NCI-H128 (cell line): ENCODE measurements at regions not wholly inside any gene's neighbourhood (a gene's known extent, or its start where the extent isn't known, plus 50 kb on each side); places are given as distances from the start of the nearest gene placed in this dataset.
"Not testable (repeated sequence)": the region's sequence is repeated elsewhere in the genome, so short reads cannot be mapped to it uniquely, and the experiment has no call there.

Experiments
- DNase-seq: peaks from one replicate; lab custom pipeline; 2025; ENCODE audit not compliant: unreplicated experiment; lab: John Stamatoyannopoulos, UW

GRCh38 chr5:91978221-91978882 is 595.2 kb upstream of the ARRDC3 start:
- DNase-seq: no peak

GRCh38 chr5:91977579-91977978 is 594.5 kb upstream of the ARRDC3 start:
- no peak for DNase-seq

- no peak for DNase-seq
These were observed 593.3 kb upstream of the ARRDC3 start for GRCh38 chr5:91976451-91976850.

- no peak for DNase-seq
These were observed 580.0 kb upstream of the ARRDC3 start for GRCh38 chr5:91963166-91963565.

- no peak for DNase-seq
These were observed 574.5 kb upstream of the ARRDC3 start for GRCh38 chr5:91957666-91958065.

- no peak for DNase-seq
These were observed 573.6 kb upstream of the ARRDC3 start for GRCh38 chr5:91956738-91957137.

- no peak for DNase-seq
These were observed 572.5 kb upstream of the ARRDC3 start for GRCh38 chr5:91955610-91956009.

GRCh38 chr5:91954136-91954535 is 571.0 kb upstream of the ARRDC3 start:
- no peak for DNase-seq

GRCh38 chr5:91950328-91950727 is 567.2 kb upstream of the ARRDC3 start:
- no peak for DNase-seq

GRCh38 chr5:91946870-91947269 is 563.8 kb upstream of the ARRDC3 start:
- DNase-seq: no peak

- DNase-seq: no peak
These were observed 558.5 kb upstream of the ARRDC3 start for GRCh38 chr5:91941588-91941987.

GRCh38 chr5:91938441-91938840 is 555.3 kb upstream of the ARRDC3 start:
- DNase-seq: no peak

- DNase-seq: no peak
These were observed 554.0 kb upstream of the ARRDC3 start for GRCh38 chr5:91937121-91937520.

GRCh38 chr5:91929522-91929817 is 546.4 kb upstream of the ARRDC3 start:
- no peak for DNase-seq

GRCh38 chr5:91928754-91929521 is 545.8 kb upstream of the ARRDC3 start:
- peak; percentile 7 for DNase-seq

GRCh38 chr5:91927439-91927838 is 544.3 kb upstream of the ARRDC3 start:
- no peak for DNase-seq

- DNase-seq: no peak
These were observed 542.1 kb upstream of the ARRDC3 start for GRCh38 chr5:91925249-91925648.

- not testable (repeated sequence) for DNase-seq
These were observed 534.1 kb upstream of the ARRDC3 start for GRCh38 chr5:91917037-91917814.

GRCh38 chr5:91910655-91911054 is 527.5 kb upstream of the ARRDC3 start:
- DNase-seq: no peak

GRCh38 chr5:91910247-91910646 is 527.1 kb upstream of the ARRDC3 start:
- no peak for DNase-seq

- no peak for DNase-seq
These were observed 523.4 kb upstream of the ARRDC3 start for GRCh38 chr5:91906494-91906893.

GRCh38 chr5:91906027-91906426 is 522.9 kb upstream of the ARRDC3 start:
- DNase-seq: no peak
